NCI-H187 (cell line): ENCODE measurements at regions not wholly inside any gene's neighbourhood (a gene's known extent, or its start where the extent isn't known, plus 50 kb on each side); places are given as distances from the start of the nearest gene placed in this dataset.
"Not testable (repeated sequence)": the region's sequence is repeated elsewhere in the genome, so short reads cannot be mapped to it uniquely, and the experiment has no call there.

Experiments
- DNase-seq, 2 experiments: peaks; one replicate each; lab custom pipeline; 2025; lab: John Stamatoyannopoulos, UW

DNA sequence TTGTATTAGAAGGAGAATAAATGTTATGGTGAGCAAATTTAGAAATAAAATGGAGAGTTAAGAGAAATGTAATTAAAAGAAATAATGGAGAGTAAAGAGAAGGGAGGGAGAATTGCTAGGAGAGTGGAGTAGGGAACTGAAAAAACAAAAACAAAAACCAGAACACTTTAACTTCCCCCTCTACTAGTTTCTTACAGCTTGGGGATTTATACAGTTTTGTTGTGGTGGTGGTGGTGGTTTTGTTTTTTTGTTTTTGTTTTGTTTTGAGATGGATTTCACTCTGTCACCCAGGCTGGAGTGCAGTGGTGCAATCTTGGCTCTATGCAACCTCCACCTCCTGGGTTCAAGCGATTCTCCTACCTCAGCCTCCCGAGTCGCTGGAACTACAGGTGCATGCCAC, 322.4 kb downstream of the TMEM167A start:
- DNase-seq = no peak

DNA sequence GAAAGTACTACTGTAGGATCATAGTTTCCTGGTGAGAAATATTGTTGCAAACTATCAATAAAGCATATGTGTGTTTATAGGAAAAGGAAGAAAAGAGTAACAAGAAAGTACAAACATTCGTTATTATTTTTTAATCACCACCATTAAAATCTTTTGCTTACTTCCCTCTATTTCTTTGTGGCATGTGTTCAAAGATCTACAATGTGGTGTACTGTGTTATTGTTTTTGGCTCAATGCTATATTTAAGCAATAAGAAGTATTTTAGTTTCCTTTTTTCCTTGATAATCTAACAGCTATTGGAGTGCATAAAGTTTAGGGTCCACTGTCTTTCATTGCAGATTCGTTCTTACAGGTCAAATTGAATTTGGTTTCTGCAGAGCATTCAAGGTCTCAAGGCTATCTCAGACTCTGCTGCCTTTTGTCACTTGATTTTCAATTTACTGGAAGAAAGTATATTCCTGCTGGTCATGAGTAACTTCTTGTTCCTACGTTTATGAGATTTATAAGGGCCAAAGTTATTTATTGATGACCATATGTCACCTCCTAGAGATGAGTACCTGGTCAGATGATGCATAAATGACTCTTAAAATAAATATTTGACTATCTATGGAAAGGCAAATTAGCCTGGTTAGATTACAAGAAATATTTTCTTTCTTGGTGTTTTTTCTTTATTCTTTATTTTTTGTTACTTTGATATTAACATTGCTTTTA, 323.0 kb downstream of the TMEM167A start:
- no peak for DNase-seq

DNA sequence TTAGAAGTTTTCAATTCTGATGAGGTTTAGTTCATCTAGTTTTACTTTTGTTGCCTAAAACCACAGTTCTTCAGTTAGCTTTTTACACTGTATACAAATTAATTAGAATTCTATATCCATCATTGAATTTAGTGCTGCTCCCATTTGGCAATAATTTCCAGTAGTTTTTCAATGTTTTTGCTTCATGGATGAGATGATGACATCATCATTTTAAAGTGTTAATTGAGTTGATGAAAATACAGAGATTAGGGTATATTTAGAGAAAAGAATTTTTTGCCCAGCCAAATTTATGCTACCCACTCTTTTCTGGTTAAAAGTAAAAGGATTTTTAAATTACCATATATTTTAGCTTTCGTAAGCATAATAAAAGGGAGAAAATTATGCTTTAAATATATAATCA, 323.8 kb downstream of the TMEM167A start:
- DNase-seq = no peak

DNA sequence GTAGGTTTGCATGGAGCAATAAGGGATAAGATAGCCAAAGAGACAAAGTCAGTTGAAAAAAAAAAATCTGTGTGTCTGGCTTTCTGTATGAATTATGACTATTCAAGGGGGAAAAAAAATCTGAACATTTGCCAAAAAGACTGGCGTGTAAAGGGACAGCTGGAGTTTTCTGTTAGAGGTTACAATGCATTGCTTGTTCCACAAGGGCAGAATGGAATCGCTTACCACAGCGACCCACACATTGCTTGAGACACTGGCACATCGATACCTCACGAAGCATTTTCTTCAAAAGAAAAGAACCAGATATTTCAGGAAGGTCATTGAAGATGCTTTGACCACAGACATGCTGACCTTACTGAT, 327.8 kb downstream of the TMEM167A start:
- DNase-seq = no peak

DNA sequence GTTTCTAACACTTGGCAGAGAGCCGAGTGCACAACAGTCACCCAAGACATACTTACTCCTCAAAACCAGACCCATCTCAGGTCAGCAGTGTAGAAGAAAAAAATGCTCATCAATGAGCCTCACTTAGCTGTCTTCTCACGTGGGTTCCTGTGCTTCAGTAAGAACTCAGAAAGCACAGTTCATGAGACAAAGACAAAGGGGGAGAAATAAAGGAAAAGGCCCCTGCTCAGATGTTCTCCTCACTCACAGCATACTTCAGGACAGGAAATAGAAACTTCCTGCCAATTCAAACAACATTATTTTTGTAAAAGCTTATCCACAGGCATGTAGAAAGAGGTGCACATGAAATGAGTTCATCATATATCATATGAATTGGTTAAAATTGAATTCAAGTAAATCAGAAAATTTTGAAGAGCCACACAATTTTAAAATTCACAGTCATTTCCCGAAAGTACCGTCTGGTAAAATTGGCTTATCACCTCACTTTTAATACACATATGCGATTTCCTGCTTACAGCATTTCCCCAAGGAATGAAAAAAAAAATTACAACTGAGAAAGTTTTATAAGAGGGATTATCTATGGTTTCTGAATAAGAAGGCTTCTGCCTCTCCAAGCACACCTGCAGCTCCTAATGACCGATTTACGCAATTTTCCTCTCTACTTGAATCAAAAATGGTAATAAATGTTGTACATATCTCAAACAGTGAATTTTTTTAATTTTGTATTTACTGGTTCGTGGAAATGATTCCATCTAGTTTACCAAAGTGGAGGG, 328.3 kb downstream of the TMEM167A start:
- no peak for DNase-seq

DNA sequence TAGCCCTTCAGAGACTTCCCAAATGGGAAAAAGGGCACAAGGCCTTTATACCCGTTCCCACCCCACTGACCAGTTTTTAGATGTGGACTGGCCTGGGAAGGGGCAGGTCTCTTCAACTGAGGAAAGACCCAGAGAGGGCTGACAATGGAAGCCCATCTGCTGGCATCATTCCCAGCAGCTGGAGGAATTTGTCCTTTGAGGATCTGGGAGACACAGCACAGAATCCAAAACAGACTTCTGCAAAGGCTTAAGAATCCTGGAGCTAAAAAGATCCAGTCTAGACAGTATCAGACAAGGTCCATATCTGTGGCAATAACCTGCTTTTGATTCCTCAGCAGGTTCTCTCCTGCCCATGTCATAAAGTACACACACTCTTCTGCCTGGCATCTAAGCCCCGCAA, 329.2 kb downstream of the TMEM167A start:
- no peak for DNase-seq

DNA sequence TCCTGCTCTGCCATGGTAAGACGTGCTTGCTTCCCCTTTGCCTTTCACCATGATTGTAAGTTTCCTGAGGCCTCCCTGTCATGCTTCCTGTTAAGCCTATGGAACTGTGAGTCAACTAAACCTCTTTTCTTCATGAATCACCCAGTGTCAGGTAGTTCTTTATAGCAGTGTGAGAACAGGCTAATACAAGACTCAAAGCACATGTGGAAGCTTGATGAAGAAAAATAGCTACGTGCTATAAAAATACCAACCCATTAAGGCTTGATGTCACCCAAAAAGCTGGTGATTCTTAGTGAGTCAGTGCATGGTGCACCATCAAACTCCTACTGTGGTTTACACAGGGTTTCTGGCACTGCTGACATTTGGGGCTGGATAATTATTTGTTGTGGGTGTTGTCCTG, 332.2 kb downstream of the TMEM167A start:
- DNase-seq = no peak

DNA sequence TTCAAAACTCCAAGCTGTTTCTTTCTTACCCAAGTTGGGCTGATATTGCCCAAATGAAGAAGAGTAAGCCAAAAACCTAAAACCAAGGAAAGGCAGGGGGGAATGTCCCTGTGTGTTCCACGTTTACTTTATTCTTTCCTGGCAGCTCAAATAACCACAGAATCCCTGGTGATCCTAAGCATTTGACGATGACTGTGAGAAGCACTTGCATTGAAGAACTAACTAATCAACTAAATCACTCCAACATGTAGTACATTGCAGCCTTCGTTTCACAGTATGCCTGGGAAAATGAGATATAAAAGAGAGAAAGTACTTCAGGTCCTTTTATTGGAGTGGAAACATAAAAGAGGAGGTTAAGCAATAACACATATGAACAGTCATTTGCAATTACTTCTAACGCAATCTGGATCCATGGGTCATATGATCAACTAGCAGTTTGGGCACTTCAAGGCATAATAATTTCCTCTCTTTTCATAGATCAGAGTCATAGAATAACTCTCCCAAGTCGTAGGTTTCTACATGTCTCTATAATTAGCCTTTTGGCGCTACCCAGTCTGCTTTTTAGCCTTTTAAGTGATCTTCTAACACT, 338.4 kb downstream of the TMEM167A start:
- no peak for DNase-seq

DNA sequence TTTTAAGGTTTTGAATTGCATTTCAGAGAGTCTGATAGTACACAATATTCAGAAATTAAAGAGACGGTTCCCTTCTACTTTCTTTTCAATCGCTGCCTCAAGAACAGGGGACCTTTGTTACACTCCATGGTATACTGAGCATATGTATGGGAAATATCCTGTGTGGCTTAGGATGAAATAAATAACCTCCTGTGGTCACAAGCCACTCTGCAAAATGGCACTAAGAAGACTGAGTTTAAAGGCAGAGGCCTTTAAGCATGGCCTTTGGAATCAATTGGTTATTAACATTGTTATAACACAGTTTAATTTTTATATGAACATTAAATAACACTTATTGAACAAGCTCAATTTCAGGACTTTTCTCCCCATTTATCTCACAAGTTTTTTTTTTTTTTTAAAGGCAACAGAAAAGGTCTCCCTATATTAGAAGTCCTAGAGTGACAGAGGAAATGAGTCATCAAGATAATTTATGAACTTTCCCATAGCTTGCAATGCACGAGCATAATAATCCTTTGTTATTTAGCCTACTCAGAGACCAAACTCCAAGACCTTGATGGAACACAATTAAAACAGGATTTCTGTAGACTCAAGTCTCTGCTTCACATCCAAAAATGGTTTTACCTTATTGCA, 341.9 kb downstream of the TMEM167A start:
- DNase-seq = no peak

DNA sequence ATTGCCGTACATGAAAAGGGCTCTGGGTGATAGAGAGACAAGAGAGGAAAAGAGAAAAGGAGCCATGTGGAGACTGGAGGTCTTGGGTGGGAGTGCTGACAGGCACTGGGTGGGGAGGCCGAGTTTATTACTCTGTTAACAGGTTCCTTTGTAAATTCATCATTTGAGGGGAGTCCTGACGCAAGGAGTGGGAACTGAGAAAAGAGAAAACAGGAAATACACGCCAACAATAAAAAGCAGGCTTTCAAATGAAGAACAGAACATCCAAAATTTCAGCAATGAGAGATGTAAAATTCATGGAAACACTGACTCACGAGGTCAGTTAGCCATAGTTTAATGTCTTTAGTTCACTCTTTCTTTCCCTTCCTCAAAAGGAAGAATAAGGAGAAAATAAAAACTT, 342.8 kb downstream of the TMEM167A start:
- DNase-seq = no peak

DNA sequence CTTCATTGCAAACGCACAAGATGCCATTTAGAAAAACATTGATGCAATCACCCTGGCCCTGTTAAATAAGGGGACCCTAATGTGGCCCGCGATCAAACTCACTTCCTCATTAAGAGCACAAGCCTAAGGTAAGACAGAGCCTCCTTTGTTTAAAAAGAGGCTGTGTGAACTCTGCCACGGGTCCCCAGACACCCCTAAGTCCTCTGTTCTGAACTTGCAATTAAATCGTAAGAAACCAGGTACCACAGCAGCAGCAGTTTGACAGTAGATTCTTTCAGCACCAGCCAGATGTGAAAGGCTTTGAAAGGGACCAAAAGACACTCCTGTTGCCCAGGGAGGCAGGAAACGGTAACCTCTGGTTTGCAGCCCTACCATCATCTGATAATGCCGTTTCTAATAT, 346.3 kb downstream of the TMEM167A start:
- DNase-seq = no peak

DNA sequence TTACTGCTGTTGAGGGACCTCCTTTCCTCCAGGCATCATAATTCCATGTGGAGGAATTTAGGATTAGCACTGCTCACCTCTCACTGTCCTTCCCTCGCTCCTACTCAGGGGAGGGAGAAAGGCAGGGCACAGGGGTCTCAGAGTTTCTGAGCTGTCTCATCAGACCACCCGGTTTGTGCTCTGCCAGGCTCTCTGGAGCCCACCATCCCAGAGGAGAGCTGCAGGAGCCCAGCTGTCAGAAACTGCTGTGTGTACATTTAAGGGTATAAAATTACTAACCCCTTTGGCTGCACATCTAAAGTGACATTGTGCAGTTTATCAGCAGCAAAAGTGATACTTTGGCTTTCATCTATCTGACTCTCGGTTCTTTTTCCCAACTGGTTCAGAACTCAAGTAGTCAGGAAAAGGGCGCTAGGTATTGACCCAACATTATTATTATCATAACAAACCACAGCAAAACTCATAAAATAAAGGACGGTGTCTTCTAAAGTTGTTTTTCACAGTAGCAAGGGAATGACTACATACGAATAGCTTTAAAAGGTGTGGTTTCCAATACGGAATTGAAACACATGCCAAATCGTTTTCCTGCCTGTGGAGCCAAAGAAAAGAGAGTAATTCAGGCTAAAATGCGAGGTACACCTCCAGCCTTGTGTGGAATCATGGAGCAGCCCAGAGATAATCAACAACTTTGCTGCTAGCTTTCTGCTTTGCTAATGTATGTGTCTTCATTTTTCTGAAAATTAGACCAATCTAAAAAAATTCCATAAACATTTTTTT, 348.1 kb downstream of the TMEM167A start:
- DNase-seq = no peak

DNA sequence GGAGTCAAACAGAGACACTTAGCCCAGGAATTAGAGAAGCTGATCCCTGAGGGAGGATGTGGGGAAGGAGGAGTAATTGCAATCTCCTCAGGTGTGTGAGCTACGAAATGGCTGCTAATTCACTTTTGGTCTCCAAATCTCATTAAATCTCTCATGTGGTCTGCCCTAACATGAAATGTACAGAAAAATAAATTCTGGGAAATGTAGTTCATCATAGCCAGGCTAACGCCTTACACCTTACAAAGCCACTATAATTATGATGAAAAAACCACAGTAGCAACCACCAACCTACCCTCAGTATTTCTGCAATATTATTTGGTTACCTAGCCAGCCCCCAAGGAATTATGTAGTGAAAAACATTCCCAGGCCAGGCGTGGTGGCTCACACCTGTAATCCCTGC, 354.0 kb downstream of the TMEM167A start:
- DNase-seq = no peak

DNA sequence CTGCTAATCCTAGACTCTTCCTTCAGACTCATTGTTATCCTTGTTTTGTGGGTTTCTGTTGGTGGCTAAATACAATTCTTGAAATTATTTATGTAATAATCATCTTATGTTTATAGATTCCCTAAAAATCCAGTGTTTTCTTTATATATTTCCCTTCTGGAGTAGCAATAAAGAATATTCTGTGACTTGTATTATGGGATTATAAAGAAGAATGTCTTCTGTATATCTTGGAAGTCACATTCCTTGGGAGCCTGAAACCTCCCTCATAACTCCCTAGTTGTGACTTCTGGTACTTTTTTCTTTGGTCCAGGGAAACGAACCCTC, 356.1 kb downstream of the TMEM167A start:
- no peak for DNase-seq

DNA sequence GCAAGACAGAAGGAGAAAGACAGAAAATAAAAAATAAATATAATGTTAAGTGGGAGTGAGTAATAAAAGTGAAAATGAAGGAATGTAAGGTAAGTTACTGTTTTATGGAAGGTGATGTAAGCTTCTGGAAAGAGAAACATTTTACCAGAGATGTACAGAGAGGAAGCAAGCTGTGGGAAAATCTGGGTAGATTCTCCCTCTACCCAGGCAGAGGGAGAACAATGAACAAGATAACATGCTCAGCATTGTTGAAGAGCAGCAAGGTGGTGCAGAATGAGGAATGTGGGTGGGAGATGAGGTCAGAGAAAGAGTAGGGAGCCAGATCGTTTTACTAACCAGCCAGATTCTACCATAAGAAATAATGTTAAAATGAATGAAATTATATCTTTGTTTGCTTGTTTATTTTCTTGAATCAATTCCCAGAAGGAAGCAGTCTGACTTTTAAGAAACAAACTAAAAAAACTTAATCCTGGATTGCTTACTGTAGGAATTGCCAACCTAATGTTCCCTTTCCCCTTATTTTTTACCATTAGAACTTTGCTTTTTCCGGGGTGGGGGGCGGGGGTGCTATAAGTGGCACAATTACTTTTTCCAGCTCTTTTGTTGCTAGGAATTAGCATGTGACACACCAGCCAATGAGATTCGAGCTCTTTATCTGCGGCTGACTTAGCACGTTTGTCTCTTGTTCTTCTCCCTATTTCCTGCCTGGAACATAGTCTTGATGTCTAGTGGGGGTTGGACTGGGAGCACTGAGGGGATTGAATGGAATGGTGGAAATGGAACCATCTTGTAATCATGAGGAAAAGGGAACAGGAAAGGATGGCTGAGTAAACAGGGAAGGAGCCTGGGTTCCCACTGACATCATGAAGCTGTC, 356.7 kb downstream of the TMEM167A start:
- no peak for DNase-seq

DNA sequence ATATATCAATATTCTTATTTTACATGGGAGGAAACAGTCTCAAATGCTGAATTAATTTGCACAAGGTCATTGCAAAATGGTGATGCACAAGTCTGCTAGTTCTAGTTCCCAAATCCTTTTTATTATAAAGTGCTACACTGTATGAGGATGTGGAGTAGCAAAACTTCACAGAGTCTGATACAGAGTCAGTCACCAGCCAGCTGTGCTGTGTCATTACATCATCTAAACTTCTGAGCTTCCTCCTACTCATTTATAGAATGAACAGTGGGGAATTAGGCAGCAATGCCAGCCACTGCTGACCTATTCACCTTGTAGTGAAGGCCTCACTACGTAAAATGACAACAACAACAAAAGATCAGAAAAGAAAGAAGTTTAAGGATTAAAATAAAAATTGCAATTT, 357.8 kb downstream of the TMEM167A start:
- DNase-seq = no peak

DNA sequence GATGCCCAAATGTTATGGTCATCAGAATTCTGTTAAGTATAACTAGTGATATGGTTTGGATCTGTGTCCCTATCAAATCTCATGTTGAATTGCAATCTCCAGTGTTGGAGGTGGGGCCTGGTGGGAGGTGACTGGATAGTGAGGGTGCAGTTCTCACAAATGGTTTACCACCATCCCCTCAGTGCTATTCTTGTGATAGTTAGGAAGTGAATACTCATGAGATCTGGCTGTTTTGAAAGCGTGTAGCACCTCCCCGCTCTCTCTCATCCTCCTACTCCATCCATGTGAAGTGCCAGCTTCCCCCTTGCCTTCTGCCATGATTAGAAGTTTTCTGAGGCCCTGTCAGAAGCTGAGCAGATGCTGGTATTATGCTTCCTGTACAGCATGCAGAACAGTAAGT, 359.5 kb downstream of the TMEM167A start:
- DNase-seq = no peak

DNA sequence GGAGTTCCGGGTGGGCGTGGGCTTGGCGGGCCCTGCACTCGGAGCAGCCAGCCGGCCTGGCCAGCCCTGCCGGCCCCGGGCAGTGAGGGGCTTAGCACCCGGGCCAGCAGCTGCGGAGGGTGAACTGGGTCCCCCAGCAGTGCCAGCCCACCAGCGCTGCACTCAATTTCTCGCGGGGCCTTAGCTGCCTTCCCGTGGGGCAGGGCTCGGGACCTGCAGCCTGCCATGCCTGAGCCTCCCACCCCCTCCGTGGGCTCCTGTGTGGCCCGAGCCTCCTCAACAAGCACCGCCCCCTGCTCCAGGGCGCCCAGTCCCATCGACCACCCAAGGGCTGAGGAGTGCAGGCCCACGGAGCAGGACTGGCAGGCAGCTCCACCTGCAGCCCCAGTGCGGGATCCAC, 362.5 kb downstream of the TMEM167A start:
- not testable (repeated sequence) for DNase-seq

DNA sequence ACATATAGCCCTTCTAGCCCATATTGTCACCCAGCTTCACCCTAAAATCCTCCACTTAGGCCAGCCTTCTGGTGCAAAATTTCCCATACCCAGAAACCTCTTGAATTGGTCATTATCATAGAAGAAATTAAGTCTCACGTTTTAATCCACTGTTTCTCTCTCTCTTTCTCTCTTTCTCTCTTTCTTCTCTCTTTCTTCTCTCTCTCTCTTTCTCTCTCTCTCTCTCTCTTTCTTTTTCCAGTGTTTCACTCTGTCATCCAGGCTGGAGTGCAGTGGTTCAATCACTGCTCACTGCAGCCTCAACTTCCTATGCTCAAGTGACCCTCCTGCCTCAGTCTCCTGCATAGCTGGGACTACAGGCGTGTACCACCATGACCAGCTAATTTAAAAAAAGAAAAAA, 363.4 kb downstream of the TMEM167A start:
- DNase-seq = no peak

DNA sequence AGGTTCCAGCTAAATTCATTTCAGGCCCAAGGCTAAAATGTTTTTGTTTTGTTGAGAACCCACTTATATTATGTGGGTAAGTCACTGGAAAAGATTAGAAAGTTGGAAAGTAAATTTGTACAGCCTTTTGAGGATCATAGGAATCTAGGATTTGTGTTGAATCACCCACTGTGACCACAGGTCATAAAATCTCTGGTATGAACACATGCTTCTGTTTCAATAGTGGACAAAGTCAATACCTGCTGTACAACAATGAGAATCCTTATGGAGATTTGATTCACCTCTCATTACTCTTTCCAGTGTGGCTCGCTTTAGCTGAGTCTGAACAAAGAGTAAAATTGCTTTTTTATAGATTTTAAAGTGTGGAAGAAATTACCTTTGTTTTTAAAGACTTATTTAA, 369.5 kb downstream of the TMEM167A start:
- DNase-seq = no peak

DNA sequence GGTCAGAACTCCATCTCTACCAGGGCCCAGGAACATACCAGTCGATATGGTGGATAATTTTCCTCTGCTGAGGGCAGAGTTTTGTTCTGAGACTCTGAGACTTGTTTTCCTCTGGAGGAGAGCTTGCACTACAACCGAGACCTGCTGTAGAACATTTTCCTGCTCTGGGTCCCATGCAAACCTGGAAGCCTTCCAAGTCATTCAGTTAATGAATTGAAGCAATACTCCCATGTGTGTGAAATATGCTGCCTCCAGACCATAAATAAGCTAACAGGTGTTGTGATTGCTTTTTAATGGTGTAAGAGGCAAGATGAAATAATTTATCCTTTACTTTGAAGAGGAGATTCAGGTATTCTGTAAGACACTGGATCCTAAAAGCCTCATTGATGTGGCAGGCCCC, 372.8 kb downstream of the TMEM167A start:
- no peak for DNase-seq
